ENCODE measurements at regions not wholly inside any gene's neighbourhood (a gene's known extent, or its start where the extent isn't known, plus 50 kb on each side); places are given as distances from the start of the nearest gene placed in this dataset.

DNA sequence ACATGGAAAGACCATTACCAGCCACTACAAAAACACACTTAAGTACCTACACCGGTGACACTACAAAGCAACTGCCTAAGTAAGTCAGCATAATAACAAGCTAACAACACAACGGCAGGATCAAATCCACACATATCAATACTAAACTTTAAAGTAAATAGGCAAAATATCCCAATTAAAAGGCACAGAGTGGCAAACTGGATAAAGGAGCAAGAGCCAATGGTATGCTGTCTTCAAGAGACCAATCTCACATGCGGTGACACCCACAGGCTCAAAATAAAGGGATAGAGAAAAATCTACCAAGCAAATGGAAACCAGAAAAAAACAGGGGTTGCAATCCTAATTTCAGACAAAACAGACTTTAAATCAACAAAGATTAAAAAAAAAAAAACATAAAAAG, 261.5 kb upstream of the TENM4 start:
- TF ChIP-seq, protein P1, sequence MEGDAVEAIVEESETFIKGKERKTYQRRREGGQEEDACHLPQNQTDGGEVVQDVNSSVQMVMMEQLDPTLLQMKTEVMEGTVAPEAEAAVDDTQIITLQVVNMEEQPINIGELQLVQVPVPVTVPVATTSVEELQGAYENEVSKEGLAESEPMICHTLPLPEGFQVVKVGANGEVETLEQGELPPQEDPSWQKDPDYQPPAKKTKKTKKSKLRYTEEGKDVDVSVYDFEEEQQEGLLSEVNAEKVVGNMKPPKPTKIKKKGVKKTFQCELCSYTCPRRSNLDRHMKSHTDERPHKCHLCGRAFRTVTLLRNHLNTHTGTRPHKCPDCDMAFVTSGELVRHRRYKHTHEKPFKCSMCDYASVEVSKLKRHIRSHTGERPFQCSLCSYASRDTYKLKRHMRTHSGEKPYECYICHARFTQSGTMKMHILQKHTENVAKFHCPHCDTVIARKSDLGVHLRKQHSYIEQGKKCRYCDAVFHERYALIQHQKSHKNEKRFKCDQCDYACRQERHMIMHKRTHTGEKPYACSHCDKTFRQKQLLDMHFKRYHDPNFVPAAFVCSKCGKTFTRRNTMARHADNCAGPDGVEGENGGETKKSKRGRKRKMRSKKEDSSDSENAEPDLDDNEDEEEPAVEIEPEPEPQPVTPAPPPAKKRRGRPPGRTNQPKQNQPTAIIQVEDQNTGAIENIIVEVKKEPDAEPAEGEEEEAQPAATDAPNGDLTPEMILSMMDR (IDR thresholded peaks at IDR 0.05) = no peak
- TF ChIP-seq EP300 (IDR thresholded peaks at IDR 0.05) = no peak
